CD14-positive monocyte (primary cell): ENCODE measurements at regions not wholly inside any gene's neighbourhood (a gene's known extent, or its start where the extent isn't known, plus 50 kb on each side); places are given as distances from the start of the nearest gene placed in this dataset.

Experiments
- DNase-seq, 3 donors: peaks; one replicate each; pipeline ENCODE4 v3.0.0-alpha.2; 2011 to 2022
- H2AFZ ChIP-seq: 2 replicates; pipeline ENCODE4 v1.6.0; 2012; ENCODE audit warnings: mild to moderate bottlenecking, low read depth, low read length, inconsistent platforms; ENCODE audit not compliant: insufficient read depth, poor library complexity, severe bottlenecking
- H3K27ac ChIP-seq, 2 donors: 1 replicate in 1 of 2; 2 replicates in 1 of 2; pipeline ENCODE4 v1.5.1; 2012 to 2013; ENCODE audit warnings: low read length in 2 of 2, control low read depth in 1 of 2, inconsistent platforms in 1 of 2, low read depth in 1 of 2, mild to moderate bottlenecking in 1 of 2
- H3K27me3 ChIP-seq, 2 donors: one replicate each; pipeline versions ENCODE4 v1.6.0 to v1.6.1; 2011 to 2013; ENCODE audit warnings: low read length in 2 of 2; ENCODE audit not compliant: control insufficient read depth in 2 of 2, insufficient read depth in 2 of 2
- H3K36me3 ChIP-seq, 2 donors: replicated peaks in 1 of 2; 1 replicate in 1 of 2; 2 replicates in 1 of 2; pipeline versions ENCODE4 v1.5.1 to v1.6.1; 2012 to 2013; ENCODE audit warnings: low read length in 2 of 2, control low read depth in 1 of 2, inconsistent platforms in 1 of 2, mild to moderate bottlenecking in 1 of 2; ENCODE audit not compliant: insufficient read depth in 2 of 2, control insufficient read depth in 1 of 2
- H3K4me1 ChIP-seq, 2 donors: 1 replicate in 1 of 2; 2 replicates in 1 of 2; pipeline versions ENCODE4 v1.5.1 to v1.6.1; 2012 to 2013; ENCODE audit warnings: low read length in 2 of 2, control low read depth in 1 of 2, inconsistent platforms in 1 of 2, mild to moderate bottlenecking in 1 of 2, moderate library complexity in 1 of 2; ENCODE audit not compliant: insufficient read depth in 2 of 2, control insufficient read depth in 1 of 2
- H3K4me2 ChIP-seq: replicated peaks from 2 replicates; pipeline ENCODE3; 2012; ENCODE audit warnings: low read length, moderate library complexity, mild to moderate bottlenecking; ENCODE audit not compliant: poor library complexity, severe bottlenecking; ENCODE audit errors: extremely low read depth
- H3K4me3 ChIP-seq, 3 experiments: fragments of 200-600 bp in 1 of 3; sonication (generic) in 1 of 3; replicated peaks in 1 of 3; 1 replicate in 2 of 3; 2 replicates in 1 of 3; pipeline ENCODE4 v1.5.1; 2011 to 2013; ENCODE audit warnings: low read length in 3 of 3, mild to moderate bottlenecking in 3 of 3, control low read depth in 2 of 3, low read depth in 2 of 3, inconsistent platforms in 1 of 3, moderate library complexity in 1 of 3
- H3K79me2 ChIP-seq: 2 replicates; pipeline ENCODE4 v1.6.0; 2012; ENCODE audit warnings: mild to moderate bottlenecking, control low read depth, inconsistent platforms, low read length, moderate library complexity; ENCODE audit not compliant: insufficient read depth
- H3K9ac ChIP-seq: 2 replicates; pipeline ENCODE4 v1.6.0; 2017; ENCODE audit warnings: low read length, mild to moderate bottlenecking; ENCODE audit not compliant: insufficient read depth, poor library complexity, severe bottlenecking
- H3K9me3 ChIP-seq, 2 donors: replicated peaks in 1 of 2; 1 replicate in 1 of 2; 2 replicates in 1 of 2; pipeline versions ENCODE4 v1.5.1 to v1.6.1; 2012 to 2013; ENCODE audit warnings: low read length in 2 of 2, control low read depth in 1 of 2; ENCODE audit not compliant: control insufficient read depth in 1 of 2, insufficient read depth in 1 of 2
- H4K20me1 ChIP-seq: 2 replicates; pipeline ENCODE4 v1.6.0; 2012; ENCODE audit warnings: mild to moderate bottlenecking, low read length, control low read depth, moderate library complexity; ENCODE audit not compliant: insufficient read depth
- H3K27ac Mint-ChIP-seq, 7 donors: one replicate each; pipeline ENCODE4 v1.8.0; 2020; ENCODE audit warnings: mild to moderate bottlenecking in 7 of 7, mixed read lengths in 7 of 7, moderate library complexity in 6 of 7, inconsistent platforms in 2 of 7
- H3K27me3 Mint-ChIP-seq, 3 donors: one replicate each; pipeline ENCODE4 v1.8.0; 2021 to 2022; ENCODE audit warnings: low read depth in 3 of 3, mild to moderate bottlenecking in 3 of 3, mixed read lengths in 3 of 3, moderate library complexity in 3 of 3, inconsistent platforms in 1 of 3
- H3K36me3 Mint-ChIP-seq, 2 donors: one replicate each; pipeline ENCODE4 v1.8.0; 2020; ENCODE audit warnings: mixed read lengths in 2 of 2, inconsistent platforms in 1 of 2, mild to moderate bottlenecking in 1 of 2
- H3K4me1 Mint-ChIP-seq: one replicate; pipeline ENCODE4 v1.8.0; 2020; ENCODE audit warnings: mild to moderate bottlenecking, mixed read lengths
- H3K4me3 Mint-ChIP-seq, 2 donors: one replicate each; pipeline ENCODE4 v1.8.0; 2020; ENCODE audit warnings: mild to moderate bottlenecking in 2 of 2, mixed read lengths in 2 of 2, moderate library complexity in 1 of 2
- H3K9me3 Mint-ChIP-seq, 7 donors: one replicate each; pipeline ENCODE4 v1.8.0; 2020 to 2022; ENCODE audit warnings: mixed read lengths in 7 of 7, mild to moderate bottlenecking in 6 of 7, moderate library complexity in 6 of 7, inconsistent platforms in 2 of 7
- WGBS: methylation state at CpG from one replicate; pipeline ENCODE4 v1.1.5; 2013; ENCODE audit warnings: missing lambda C conversion rate; ENCODE audit not compliant: insufficient coverage; 5-methylcytosine and 5-hydroxymethylcytosine counted together
- intact Hi-C, 2 donors: fragments of 100-400 bp; cut with micrococcal nuclease; formaldehyde crosslinking; loops; one replicate each; pipeline versions ENCODE4 v1.15.0 to v1.15.1; 2023
- TF ChIP-seq, protein P1 (sequence below): fragments of 200-600 bp; IDR thresholded peaks from one replicate; pipeline ENCODE4 v1.8.0; 2022; ENCODE audit warnings: antibody characterized with exemption, mild to moderate bottlenecking

DNA sequence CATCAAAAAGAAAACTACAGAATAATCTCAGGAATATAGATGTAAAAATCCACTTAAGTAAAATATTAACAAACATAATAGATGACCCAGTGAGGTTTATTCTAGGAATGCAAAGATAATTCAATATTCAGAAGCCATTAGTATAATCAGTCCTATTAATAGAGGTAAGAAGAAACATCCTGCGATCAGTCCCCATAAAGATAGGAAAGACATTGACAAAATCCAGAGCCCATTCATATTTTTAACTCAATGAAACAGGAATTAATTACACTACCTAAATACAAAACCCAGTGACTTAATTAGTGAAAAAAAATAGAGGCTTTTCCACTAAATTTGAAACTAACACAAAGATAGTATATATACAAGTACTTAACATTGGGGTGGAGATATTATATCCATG lies 321.4 kb upstream of the INTU start:
- no peaks in the 10 kb centered on the region for H3K79me2 ChIP-seq
- H4K20me1 ChIP-seq: no peaks in the 10 kb centered on the region
- Mint-ChIP-seq H3K27ac (no peak overlapping the region), H3K4me3 (no peak overlapping the region), H3K9me3 (peaks cover 0 to 22% (median 4%) of the 10 kb centered on the region in 7 donors), H3K27me3 (no peaks in the 10 kb centered on the region), H3K36me3 (no peaks in the 10 kb centered on the region), H3K4me1 (no peaks in the 10 kb centered on the region)
- intact Hi-C loops: no loop called here
- H3K4me2 ChIP-seq: no peak overlapping the region
- H3K36me3 ChIP-seq: no peaks in the 10 kb centered on the region
- H3K27me3 ChIP-seq: no peaks in the 10 kb centered on the region
- TF ChIP-seq, protein P1, sequence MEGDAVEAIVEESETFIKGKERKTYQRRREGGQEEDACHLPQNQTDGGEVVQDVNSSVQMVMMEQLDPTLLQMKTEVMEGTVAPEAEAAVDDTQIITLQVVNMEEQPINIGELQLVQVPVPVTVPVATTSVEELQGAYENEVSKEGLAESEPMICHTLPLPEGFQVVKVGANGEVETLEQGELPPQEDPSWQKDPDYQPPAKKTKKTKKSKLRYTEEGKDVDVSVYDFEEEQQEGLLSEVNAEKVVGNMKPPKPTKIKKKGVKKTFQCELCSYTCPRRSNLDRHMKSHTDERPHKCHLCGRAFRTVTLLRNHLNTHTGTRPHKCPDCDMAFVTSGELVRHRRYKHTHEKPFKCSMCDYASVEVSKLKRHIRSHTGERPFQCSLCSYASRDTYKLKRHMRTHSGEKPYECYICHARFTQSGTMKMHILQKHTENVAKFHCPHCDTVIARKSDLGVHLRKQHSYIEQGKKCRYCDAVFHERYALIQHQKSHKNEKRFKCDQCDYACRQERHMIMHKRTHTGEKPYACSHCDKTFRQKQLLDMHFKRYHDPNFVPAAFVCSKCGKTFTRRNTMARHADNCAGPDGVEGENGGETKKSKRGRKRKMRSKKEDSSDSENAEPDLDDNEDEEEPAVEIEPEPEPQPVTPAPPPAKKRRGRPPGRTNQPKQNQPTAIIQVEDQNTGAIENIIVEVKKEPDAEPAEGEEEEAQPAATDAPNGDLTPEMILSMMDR: no peak
- H3K9ac ChIP-seq: no peak overlapping the region
- no peak overlapping the region for H3K27ac ChIP-seq
- no peak for DNase-seq
- peaks cover 10 to 16% of the 10 kb centered on the region in 2 donors for H3K9me3 ChIP-seq
- no peak overlapping the region for H2AFZ ChIP-seq
- WGBS: no CpG with 5 or more reads among the region's 1 CpG
- no peak overlapping the region for H3K4me3 ChIP-seq
- no peaks in the 10 kb centered on the region for H3K4me1 ChIP-seq

DNA sequence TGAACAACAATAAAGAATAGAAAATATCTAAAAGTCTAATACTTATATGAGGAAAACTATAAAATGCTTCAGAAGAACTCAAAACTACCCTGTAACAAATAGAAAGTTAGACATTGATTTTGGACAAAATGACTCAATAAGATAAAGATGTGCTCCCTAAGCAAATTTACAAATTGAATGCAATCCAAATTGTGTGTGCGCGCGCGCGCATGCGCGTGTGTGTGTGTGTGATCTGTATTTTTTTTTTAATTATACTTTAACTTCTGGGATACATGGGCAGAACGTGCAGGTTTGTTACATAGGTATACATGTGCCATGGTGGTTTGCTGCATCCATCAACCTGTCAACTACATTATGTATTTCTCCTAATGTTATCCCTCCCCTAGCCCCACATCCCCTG lies 320.8 kb upstream of the INTU start:
- WGBS: no CpG with 5 or more reads among the region's 8 CpGs
- no peaks in the 10 kb centered on the region for H3K27me3 ChIP-seq

More for the DNA sequence above, 320.8 kb upstream of the INTU start:
- no peaks in the 10 kb centered on the region for H3K4me1 ChIP-seq
- TF ChIP-seq, protein P1: no peak
- H3K27ac Mint-ChIP-seq: no peak overlapping the region
- no peaks in the 10 kb centered on the region for H3K79me2 ChIP-seq
- H3K36me3 ChIP-seq: no peaks in the 10 kb centered on the region
- H3K36me3 Mint-ChIP-seq: no peaks in the 10 kb centered on the region
- H3K9me3 Mint-ChIP-seq: peaks cover 0 to 22% (median 4%) of the 10 kb centered on the region in 7 donors
- no peak overlapping the region for H3K4me2 ChIP-seq
- no peak for DNase-seq
- intact Hi-C loops: no loop called here
- H2AFZ ChIP-seq: no peak overlapping the region
- no peaks in the 10 kb centered on the region for H3K27me3 Mint-ChIP-seq
- no peaks in the 10 kb centered on the region for H3K4me1 Mint-ChIP-seq
- no peak overlapping the region for H3K4me3 ChIP-seq
- H3K4me3 Mint-ChIP-seq: no peak overlapping the region
- H3K9me3 ChIP-seq: peaks cover 6 to 16% of the 10 kb centered on the region in 2 donors
- no peaks in the 10 kb centered on the region for H4K20me1 ChIP-seq
- H3K27ac ChIP-seq: no peak overlapping the region
- no peak overlapping the region for H3K9ac ChIP-seq
